CD4-positive, alpha-beta T cell treated with Interleukin-1 beta for 1 hour (primary cell): ENCODE measurements at regions not wholly inside any gene's neighbourhood (a gene's known extent, or its start where the extent isn't known, plus 50 kb on each side); places are given as distances from the start of the nearest gene placed in this dataset.
"Not testable (repeated sequence)": the region's sequence is repeated elsewhere in the genome, so short reads cannot be mapped to it uniquely, and the experiment has no call there.

Experiments used
- DNase-seq, 2 donors: peaks; one replicate each; pipeline ENCODE4 v3.0.0-alpha.2; 2020 to 2022

GRCh38 chrX:115840729-115841409, 279.9 kb downstream of the PLS3 start:
- not testable (repeated sequence) for DNase-seq

- DNase-seq = not testable (repeated sequence)
Measured at GRCh38 chrX:115850986-115851385, 290.0 kb downstream of the PLS3 start.

- not testable (repeated sequence) for DNase-seq
Measured at GRCh38 chrX:115853260-115853659, 292.3 kb downstream of the PLS3 start.

GRCh38 chrX:115881170-115881569, 289.4 kb upstream of the AGTR2 start:
- DNase-seq = not testable (repeated sequence)

GRCh38 chrX:115884121-115884520, 286.4 kb upstream of the AGTR2 start:
- DNase-seq = not testable (repeated sequence)

GRCh38 chrX:115888041-115888440, 282.5 kb upstream of the AGTR2 start:
- DNase-seq = peak in 1 of 2 donors; percentile 57

GRCh38 chrX:115888519-115888918, 282.0 kb upstream of the AGTR2 start:
- DNase-seq = not testable (repeated sequence)

GRCh38 chrX:115889121-115889890, 281.2 kb upstream of the AGTR2 start:
- no peak for DNase-seq

- DNase-seq = no peak
Measured at GRCh38 chrX:115892056-115892708, 278.4 kb upstream of the AGTR2 start.

- DNase-seq = peak in 1 of 2 donors; percentile 54
Measured at GRCh38 chrX:115892787-115893671, 277.5 kb upstream of the AGTR2 start.

GRCh38 chrX:115894087-115894486, 276.5 kb upstream of the AGTR2 start:
- DNase-seq = peak in 1 of 2 donors; percentile 18

GRCh38 chrX:115895678-115896329, 274.7 kb upstream of the AGTR2 start:
- DNase-seq = no peak

- no peak for DNase-seq
Measured at GRCh38 chrX:115896362-115896761, 274.2 kb upstream of the AGTR2 start.

GRCh38 chrX:115897956-115898355, 272.6 kb upstream of the AGTR2 start:
- DNase-seq = no peak

- peak in 1 of 2 donors; percentile 76 for DNase-seq
Measured at GRCh38 chrX:115898382-115899001, 272.1 kb upstream of the AGTR2 start.

GRCh38 chrX:115900425-115900824, 270.1 kb upstream of the AGTR2 start:
- DNase-seq = no peak

GRCh38 chrX:115901241-115901640, 269.3 kb upstream of the AGTR2 start:
- no peak for DNase-seq

- no peak for DNase-seq
Measured at GRCh38 chrX:115902995-115903394, 267.5 kb upstream of the AGTR2 start.

- no peak for DNase-seq
Measured at GRCh38 chrX:115906276-115906675, 264.3 kb upstream of the AGTR2 start.

GRCh38 chrX:115906881-115907280, 263.7 kb upstream of the AGTR2 start:
- no peak for DNase-seq

GRCh38 chrX:115909017-115909416, 261.5 kb upstream of the AGTR2 start:
- DNase-seq = no peak

- DNase-seq = no peak
Measured at GRCh38 chrX:115911967-115912366, 258.6 kb upstream of the AGTR2 start.
